DOHH2 (cell line): ENCODE measurements at regions not wholly inside any gene's neighbourhood (a gene's known extent, or its start where the extent isn't known, plus 50 kb on each side); places are given as distances from the start of the nearest gene placed in this dataset.

ENCODE experiments used
- H3F3A ChIP-seq: fragments of 200-600 bp; sonication (generic), shearing (Covaris generic); 2 replicates; pipeline ENCODE4 v1.6.0; 2016; ENCODE audit warnings: antibody characterized with exemption, mild to moderate bottlenecking; ENCODE audit not compliant: control insufficient read depth, insufficient read depth
- H3K27ac ChIP-seq: fragments of 200-600 bp; sonication (generic); 2 replicates; pipeline ENCODE4 v1.5.1; 2014; ENCODE audit warnings: low read depth, mild to moderate bottlenecking, low read length, moderate library complexity
- H3K27me3 ChIP-seq: fragments of 200-600 bp; sonication (generic); 2 replicates; pipeline ENCODE4 v1.6.1; 2014; ENCODE audit warnings: mild to moderate bottlenecking, low read length, mixed read lengths; ENCODE audit not compliant: control insufficient read depth
- H3K36me3 ChIP-seq: fragments of 200-600 bp; sonication (generic); 2 replicates; pipeline ENCODE4 v1.6.1; 2014; ENCODE audit warnings: mild to moderate bottlenecking, low read length, moderate library complexity, mixed read lengths; ENCODE audit not compliant: control insufficient read depth
- H3K4me1 ChIP-seq: fragments of 200-600 bp; sonication (generic); 2 replicates; pipeline ENCODE4 v1.6.1; 2014; ENCODE audit warnings: mild to moderate bottlenecking, low read length, mixed read lengths; ENCODE audit not compliant: control insufficient read depth
- H3K4me2 ChIP-seq: fragments of 200-600 bp; sonication (generic); 2 replicates; pipeline ENCODE4 v1.6.0; 2014; ENCODE audit warnings: mild to moderate bottlenecking, low read length, moderate library complexity
- H3K4me3 ChIP-seq: fragments of 200-600 bp; sonication (generic); 2 replicates; pipeline ENCODE4 v1.5.1; 2014; ENCODE audit warnings: mild to moderate bottlenecking, low read length, mixed read lengths
- H3K79me2 ChIP-seq: fragments of 200-600 bp; sonication (generic); 2 replicates; pipeline ENCODE4 v1.6.1; 2014; ENCODE audit warnings: mild to moderate bottlenecking, low read length, mixed read lengths; ENCODE audit not compliant: control insufficient read depth
- H3K9me2 ChIP-seq: fragments of 200-600 bp; sonication (generic); replicated peaks from 2 replicates; pipeline ENCODE4 v1.6.1; 2014; ENCODE audit warnings: mild to moderate bottlenecking, low read length, mixed read lengths; ENCODE audit not compliant: control insufficient read depth
- H3K9me3 ChIP-seq: fragments of 200-600 bp; sonication (generic); 2 replicates; pipeline ENCODE4 v1.6.1; 2014; ENCODE audit warnings: antibody characterized with exemption, low read length, mixed read lengths; ENCODE audit not compliant: control insufficient read depth, insufficient read depth
- H4K20me1 ChIP-seq: fragments of 200-600 bp; sonication (generic); 2 replicates; pipeline ENCODE4 v1.6.0; 2014; ENCODE audit warnings: low read depth, mild to moderate bottlenecking, antibody characterized with exemption, low read length, moderate library complexity; ENCODE audit not compliant: control insufficient read depth, insufficient read depth
- CTCF ChIP-seq: fragments of 200-600 bp; sonication (generic); IDR thresholded peaks from one replicate; pipeline ENCODE4 v1.5.1; 2014; ENCODE audit warnings: antibody characterized with exemption, mild to moderate bottlenecking, low read depth, low read length; ENCODE audit not compliant: poor library complexity, severe bottlenecking
- EZH2phosphoT487 ChIP-seq: fragments of 200-600 bp; sonication (generic); IDR thresholded peaks from 2 replicates; pipeline ENCODE4 v1.6.1; 2017; ENCODE audit warnings: borderline replicate concordance, mild to moderate bottlenecking, antibody characterized with exemption, low read length, moderate library complexity, mixed read lengths

GRCh38 chr5:39502704-39503103, 77.9 kb upstream of the DAB2 start:
- H3K4me1 ChIP-seq, result no peaks in the 10 kb centered on the region
- H4K20me1 ChIP-seq, result no peaks in the 10 kb centered on the region
- TF ChIP-seq EZH2phosphoT487, result no peak
- no peak for TF ChIP-seq CTCF
- no peaks in the 10 kb centered on the region for H3K27me3 ChIP-seq
- H3K9me3 ChIP-seq, result no peaks in the 10 kb centered on the region
- H3K4me3 ChIP-seq, result no peak overlapping the region
- no peaks in the 10 kb centered on the region for H3F3A ChIP-seq
- H3K36me3 ChIP-seq, result no peaks in the 10 kb centered on the region
- no peaks in the 10 kb centered on the region for H3K9me2 ChIP-seq
- no peak overlapping the region for H3K27ac ChIP-seq
- no peaks in the 10 kb centered on the region for H3K79me2 ChIP-seq
- H3K4me2 ChIP-seq, result no peak overlapping the region

GRCh38 chr5:39501397-39501796, 76.6 kb upstream of the DAB2 start:
- H3K4me1 ChIP-seq, result no peaks in the 10 kb centered on the region

GRCh38 chr5:39500551-39501175, 75.9 kb upstream of the DAB2 start:
- H3K4me1 ChIP-seq, result no peaks in the 10 kb centered on the region
- H3K4me3 ChIP-seq, result no peak overlapping the region
- H3K79me2 ChIP-seq, result no peaks in the 10 kb centered on the region
- no peaks in the 10 kb centered on the region for H4K20me1 ChIP-seq
- no peaks in the 10 kb centered on the region for H3K36me3 ChIP-seq
- no peaks in the 10 kb centered on the region for H3K9me3 ChIP-seq
- no peak for TF ChIP-seq EZH2phosphoT487
- TF ChIP-seq CTCF, result no peak
- H3K27me3 ChIP-seq, result no peaks in the 10 kb centered on the region
- H3K4me2 ChIP-seq, result no peak overlapping the region
- no peak overlapping the region for H3K27ac ChIP-seq
- no peaks in the 10 kb centered on the region for H3F3A ChIP-seq
- H3K9me2 ChIP-seq, result no peaks in the 10 kb centered on the region

More at GRCh38 chr5:39501397-39501796, 76.6 kb upstream of the DAB2 start:
- Histone ChIP-seq H3K4me2 (no peak overlapping the region), H3K9me3 (no peaks in the 10 kb centered on the region), H4K20me1 (no peaks in the 10 kb centered on the region), H3K4me3 (no peak overlapping the region), H3K9me2 (no peaks in the 10 kb centered on the region), H3F3A (no peaks in the 10 kb centered on the region), H3K27me3 (no peaks in the 10 kb centered on the region), H3K36me3 (no peaks in the 10 kb centered on the region), H3K27ac (no peak overlapping the region), H3K79me2 (no peaks in the 10 kb centered on the region)
- TF ChIP-seq EZH2phosphoT487, result no peak
- no peak for TF ChIP-seq CTCF
